Left lobe of liver (tissue), 2 donors: ENCODE measurements at regions not wholly inside any gene's neighbourhood (a gene's known extent, or its start where the extent isn't known, plus 50 kb on each side); places are given as distances from the start of the nearest gene placed in this dataset.

Experiments
- ATAC-seq: fragments of 200-7000 bp; cut with Tn5 transposase; one replicate; pipeline ENCODE4 v1.9.1; 2020; ENCODE audit warnings: mild to moderate bottlenecking, moderate library complexity
- DNase-seq: peaks from one replicate; pipeline ENCODE4 v3.0.0-alpha.2; 2020; ENCODE audit warnings: low spot score
- donor health status: DM: no; HTN: no; CAD: no; lungs with moderate emphysema.
- donor health status: DM: no; HTN: yes; CAD: no.

DNA sequence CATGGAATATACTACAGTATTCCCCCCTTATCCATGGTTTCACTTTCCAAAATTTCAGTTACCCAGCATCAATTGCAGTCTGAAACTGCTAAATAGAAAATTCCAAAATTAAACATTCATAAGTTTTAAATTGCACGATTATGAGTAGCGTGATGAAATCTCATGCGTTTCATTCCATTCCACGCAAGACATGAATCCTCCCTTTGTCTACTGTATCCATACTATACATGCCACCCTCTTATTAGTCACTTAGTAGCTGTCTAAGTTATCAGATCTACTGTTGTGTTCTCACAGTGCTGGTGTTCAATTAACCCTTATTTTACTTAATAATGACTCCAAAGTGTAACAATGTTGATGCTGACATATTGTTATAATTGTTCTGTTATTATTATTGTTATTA is 261.2 kb upstream of the NDST4 start:
- DNase-seq (no peak), ATAC-seq (no peak)

DNA sequence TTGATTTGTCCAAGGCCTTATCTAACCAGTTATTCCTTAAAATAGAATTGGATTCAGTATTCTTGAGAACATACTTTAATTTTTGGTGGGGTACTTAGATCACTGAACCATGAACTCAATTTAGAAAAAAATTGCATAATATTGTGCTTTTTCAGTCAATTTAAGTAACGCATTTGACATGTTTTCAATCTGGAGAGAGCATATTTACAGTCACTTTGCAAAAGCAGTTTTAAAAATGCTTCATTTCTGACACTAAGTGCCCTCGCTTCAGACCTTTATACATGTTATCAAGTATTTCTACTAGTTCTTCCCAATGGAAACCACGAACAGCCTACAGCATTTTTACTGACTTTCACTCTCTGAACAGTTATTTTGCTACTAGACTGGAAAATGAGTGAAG is 257.1 kb upstream of the NDST4 start:
- DNase-seq (no peak), ATAC-seq (no peak)

DNA sequence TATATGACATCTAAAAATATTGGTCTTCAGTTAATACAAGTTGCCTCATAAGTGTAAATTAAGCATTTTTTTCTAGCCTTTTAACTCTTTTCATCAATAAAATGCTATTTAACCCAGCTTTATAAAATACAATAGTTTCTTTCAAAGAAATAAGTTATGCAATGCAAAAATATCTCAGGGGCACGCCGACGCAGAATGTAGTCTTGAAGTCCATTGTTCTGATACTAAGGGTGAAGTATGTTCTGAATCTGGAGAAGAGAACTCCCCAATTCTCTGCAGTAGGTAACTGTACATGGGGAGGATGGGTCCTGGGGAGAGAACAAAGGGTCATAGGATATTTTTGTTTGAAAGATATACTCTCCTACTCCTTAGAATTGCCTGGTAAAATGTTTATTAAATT is 256.6 kb upstream of the NDST4 start:
- no peak for DNase-seq
- no peak for ATAC-seq

DNA sequence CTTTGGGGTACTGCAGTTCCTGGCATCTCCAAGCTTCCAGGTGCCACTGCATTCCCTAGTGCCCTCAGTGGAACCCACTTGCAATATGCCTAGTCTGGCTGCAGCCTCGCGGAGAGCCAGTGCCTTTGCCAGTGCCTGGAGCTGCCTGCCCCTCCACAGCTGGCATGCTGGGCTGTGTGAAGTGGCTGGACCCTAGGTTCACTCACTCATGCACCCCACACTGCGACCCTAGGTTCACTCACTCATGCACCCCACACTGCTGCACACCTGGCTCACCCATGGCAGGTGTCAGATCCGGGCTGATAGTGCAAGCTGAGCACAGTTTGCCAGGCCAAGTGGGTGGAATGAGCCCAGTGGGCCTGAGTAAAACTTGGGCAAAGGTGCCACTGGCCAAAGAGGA is 253.0 kb upstream of the NDST4 start:
- DNase-seq (no peak), ATAC-seq (no peak)

DNA sequence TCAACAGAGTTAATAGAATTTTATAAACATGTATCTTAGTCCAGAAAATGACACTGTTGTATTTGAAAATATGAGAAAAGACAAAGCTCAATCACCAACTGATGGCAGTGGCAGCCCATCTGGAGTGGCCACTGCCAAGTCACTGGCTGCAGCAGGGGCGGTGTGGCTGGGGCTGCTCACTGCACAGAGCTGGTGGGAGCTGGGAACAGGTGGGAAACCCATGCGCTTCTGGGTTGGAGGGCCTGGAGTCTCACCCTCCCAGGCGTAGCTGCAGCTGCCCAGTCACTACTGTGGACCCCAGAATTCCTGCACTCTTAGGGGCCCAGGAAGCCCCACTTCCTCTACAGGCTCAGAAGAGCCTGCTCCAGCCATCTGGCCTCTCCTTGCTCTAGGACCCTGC is 251.8 kb upstream of the NDST4 start:
- DNase-seq (no peak), ATAC-seq (no peak)

DNA sequence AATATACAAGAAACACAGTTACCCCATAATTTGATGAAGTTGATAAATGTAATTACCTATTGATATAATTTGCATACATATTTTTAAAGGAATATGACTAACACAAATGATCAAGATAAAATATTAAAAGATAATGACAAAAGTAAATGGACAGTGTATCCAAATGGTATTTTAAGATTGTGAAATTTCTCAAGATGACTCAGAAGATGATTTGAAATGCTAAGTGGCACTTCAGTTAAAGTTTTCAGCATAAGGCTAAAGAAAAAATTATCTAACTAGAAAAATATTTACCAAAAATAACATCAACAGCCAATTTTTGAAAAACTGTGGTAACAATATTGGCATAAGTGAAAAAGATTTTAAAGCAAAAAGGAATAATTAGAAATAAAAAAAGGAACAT is 248.4 kb upstream of the NDST4 start:
- ATAC-seq = no peak
- DNase-seq = no peak

DNA sequence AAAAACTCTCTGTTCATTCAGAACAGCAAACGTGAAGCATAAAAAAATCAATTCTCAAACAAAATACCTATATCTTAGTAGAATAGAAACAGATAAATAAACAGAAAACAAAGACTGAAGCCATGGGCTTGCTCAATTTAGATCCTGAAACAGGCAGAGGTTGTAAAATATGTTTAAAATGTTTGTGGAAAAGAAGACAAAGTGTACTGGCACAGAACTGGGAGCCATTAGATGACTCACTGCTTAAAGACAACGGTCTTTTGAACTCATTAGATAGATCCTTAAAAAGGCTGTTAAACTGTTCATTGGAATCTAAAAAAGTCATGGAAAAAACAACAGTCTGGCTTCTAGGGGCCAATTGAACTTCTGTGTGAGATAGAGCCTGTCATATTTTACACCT is 247.0 kb upstream of the NDST4 start:
- DNase-seq = no peak
- ATAC-seq = no peak

DNA sequence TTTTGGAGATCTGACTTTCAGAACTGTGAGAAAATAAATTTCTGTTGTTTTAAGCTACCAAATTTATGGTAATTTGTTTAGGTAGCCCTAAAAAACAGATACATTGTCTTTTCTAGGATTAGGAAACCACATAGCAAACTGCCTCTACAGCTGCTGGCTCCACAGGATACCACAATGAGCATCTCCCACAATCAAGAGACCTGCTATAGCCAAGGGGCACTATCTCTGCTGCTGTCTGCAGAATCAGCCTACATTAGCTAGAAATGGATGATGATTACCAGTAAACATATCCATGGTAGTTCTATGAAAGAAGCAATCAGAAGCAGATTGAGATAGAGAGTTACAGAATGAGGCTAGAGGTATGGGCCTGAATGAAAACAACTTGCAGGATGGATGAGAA is 244.4 kb upstream of the NDST4 start:
- ATAC-seq = no peak
- DNase-seq = no peak

DNA sequence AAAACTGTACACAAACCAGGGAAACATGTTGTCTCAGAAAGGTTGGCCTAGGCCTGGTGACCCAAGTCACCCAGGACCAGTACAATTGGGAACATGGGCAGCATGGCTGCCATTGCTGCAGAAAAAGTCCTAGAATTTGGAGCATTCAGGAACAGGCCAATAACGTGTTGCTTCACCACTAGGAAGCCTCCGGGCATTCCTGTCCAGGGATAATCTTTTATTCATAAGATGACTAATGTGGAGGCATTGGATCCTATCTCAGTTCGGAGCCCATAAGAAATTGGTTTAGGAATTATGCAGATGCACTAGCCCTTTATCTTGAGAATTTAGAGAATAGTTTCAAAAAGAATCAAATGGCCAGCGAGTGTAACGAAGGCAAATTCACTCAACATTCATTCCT is 242.8 kb upstream of the NDST4 start:
- DNase-seq = no peak
- ATAC-seq = no peak

DNA sequence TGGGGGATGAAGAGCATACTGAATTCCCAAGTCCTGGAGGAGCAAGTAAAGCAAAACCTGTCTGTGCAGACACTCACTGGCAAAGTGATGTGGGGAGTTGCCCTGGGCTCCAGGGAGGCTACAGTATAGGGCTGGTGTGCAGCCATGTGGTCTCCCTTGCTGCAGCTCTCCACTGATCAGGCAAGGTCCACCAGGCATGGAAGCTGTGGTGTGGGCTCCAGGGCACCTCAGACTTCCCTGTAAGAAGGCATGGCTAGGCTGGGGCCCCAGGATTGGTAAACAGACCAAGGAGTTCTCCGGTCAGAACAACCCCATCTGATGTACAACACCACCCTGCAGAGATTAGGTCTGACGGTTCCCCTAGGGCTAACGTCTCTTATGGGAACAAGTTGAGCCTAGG is 241.9 kb upstream of the NDST4 start:
- DNase-seq = no peak

DNA sequence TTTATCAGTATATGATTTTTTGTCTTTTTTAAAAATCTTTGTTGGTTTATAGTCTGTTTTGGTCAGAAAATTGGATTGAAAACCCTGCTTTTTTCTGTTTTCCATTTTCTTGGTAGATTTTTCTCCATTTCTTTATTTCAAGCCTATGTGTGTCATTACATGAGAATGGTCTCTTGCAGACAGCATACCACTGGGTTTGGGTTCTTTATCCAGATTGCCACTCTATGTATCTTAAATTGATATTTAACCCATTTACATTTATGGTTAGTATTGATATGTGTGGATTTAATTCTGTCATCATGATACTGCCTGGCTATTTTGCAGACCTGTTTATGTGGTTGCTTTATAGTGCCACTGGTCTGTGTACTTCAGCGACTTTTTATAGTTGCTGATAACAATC is 239.9 kb upstream of the NDST4 start:
- ATAC-seq (no peak), DNase-seq (no peak)

More for the DNA sequence above, 241.9 kb upstream of the NDST4 start:
- ATAC-seq = no peak

DNA sequence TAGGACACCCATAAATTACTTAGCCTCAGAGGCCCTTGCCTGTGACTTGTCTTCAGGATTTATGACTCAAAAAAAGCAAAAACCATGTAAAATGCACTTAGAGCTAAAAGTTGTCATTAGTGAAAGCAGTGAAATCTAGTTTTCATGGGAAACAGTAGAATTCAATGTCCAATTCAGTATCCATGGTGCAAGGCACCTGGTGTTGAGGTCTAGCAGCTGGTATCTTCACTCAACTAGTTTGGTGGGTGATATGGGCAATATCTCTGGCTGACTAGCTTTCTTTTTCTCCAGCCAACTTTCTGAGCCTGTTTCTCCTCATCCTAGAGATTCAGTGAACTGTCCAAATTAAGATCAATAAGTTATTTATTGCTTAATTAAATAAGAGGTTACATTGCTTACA is 229.8 kb upstream of the NDST4 start:
- ATAC-seq (no peak), DNase-seq (no peak)

DNA sequence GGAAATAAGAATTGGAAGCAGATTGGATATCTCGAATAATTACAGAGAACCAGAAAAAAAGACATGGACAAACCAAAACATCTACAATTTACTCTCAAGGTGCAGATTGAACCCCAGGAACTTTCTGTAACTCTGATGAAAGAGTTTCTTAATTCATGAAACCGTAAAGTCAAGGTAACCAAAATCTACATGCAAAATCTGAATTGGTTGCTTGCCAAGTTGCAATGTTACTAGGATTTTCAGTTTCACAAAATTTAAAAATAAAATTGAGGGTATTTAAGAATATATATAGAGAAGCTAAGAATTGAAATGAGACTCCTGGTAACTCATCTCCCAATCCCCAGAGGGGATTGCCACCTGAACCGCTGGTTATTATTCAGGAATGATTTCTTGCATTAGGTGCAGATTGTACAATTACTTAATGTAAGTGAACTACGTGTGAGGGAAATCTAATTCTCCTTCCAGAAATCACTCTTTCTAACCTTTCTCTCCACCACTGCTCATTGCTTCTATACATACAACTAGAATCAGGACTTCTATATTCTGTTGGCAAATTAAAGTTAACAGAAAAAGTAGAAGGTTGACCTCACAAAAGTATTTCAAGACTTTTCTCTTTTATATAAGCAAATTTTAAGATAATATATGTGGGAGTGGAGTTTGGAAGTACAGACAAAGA is 221.5 kb upstream of the NDST4 start:
- no peak for ATAC-seq

DNA sequence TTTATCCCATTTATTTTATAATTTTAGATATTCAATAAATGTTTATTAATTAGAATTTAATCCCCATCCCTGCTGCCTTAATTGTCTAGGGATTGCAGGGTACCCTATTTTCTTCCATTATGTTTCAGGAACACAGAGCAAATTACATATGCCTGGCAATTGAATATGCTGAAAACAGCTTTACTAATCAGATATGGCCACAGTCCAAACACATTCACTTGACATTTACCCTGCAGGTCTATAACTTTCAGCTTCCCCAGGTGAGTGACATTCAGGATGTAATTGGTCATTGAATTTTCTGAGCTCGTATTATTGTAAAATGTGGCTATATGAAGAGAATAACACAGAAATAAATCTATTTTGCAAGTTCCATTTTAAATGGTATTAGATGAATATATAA is 218.7 kb upstream of the NDST4 start:
- no peak for DNase-seq
- no peak for ATAC-seq

More for the DNA sequence above, 221.5 kb upstream of the NDST4 start:
- no peak for DNase-seq

DNA sequence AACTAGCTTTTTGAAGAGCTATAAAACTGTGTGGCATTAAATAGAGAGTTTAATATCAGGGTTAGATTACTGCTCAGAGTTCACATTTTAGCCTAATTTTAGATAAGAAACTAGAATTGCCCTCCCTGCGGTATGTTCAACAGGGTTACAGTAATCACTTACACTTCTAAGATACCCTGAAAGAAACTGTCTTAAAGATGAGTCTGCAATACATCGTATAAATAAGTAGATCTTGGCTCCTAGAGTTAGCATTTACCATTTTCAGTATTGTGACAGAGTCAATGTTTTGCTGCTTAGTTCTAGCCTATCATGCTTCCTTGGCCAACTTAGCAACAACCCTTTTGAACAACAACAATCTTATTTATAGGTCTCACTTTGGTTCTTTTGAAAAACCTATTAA is 217.8 kb upstream of the NDST4 start:
- DNase-seq = no peak

DNA sequence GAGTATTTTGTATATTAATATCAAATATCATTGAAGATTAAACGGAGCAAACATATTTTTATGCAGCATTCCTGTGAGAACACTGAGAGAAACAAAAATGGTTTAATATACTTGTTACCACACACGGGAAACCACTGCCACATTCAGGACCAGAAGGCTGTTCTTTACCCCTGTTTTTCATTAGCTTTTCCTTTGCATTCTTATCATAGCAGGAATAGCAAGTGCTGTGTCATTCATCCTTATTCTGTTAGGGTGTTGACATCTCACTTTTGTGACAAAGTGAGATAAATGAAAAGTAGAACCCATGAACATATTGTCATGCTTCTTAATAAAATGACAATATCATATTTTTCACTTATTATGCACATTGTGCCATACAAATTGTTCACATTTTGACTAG is 212.4 kb upstream of the NDST4 start:
- no peak for DNase-seq
- no peak for ATAC-seq

More for the DNA sequence above, 217.8 kb upstream of the NDST4 start:
- ATAC-seq = no peak

DNA sequence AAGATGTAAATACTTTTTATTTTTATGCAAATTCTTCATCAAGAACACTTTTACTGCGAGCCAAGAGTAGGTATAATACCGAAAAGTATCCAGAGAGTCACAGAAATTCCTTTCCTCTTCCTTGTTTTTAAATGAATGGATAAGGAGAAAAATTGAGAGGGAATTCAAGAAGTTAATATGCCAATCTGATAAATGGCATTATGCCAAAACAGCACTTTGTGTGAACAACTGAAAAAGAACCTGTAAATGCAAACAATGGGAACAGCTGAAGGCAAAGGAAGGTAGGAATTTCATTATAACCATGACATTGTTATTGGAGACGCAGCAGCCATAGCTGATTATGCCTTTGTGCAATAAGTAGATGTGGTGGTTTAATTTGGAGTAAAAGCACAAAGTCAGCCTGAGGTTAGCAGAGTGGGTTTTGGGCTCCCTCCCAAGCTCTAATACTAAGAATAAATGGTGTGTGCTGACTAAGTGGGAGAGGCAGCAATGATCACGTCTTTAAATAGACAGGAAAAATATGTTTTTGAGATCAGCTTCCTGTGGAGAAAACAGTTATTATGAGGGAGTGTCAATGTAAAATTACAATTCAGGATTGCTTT is 209.8 kb upstream of the NDST4 start:
- DNase-seq (no peak), ATAC-seq (no peak)

DNA sequence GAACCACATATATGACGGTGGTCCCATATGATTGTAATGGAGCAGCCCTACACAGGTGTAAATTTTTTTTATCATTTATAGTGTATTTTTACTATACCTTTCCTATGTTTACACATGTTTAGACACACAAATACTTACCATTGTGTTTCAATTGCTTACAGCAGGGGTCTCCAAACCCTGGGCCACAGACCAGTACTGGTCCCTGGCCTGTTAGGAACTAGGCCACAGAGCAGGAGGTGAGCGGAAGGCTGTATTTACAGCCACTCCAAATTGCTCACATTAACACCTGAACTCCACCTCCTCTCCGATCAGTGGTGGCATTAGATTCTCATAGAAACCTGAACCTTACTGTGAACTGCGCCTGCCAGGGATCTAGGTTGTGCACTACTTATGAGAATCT is 201.8 kb upstream of the NDST4 start:
- DNase-seq = no peak
- ATAC-seq = no peak

DNA sequence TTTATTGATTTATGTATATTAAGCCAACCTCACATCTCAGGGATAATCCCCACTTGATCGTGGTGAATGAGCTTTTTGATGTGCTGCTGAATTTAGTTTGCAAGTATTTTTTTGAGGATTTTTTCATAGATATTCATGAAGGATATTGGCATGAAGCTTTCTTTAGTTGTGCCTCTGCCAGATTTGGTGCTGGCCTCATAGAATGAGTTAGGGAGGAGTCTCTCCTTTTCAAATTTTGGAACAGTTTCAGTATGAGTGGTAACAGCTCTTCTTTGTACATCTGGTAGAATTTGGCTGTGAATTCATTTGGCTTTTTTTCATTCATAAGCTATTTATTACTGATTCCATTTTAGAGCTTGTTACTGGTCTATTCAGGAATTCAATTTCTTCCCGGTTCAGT is 197.2 kb upstream of the NDST4 start:
- DNase-seq = no peak
- ATAC-seq = no peak

DNA sequence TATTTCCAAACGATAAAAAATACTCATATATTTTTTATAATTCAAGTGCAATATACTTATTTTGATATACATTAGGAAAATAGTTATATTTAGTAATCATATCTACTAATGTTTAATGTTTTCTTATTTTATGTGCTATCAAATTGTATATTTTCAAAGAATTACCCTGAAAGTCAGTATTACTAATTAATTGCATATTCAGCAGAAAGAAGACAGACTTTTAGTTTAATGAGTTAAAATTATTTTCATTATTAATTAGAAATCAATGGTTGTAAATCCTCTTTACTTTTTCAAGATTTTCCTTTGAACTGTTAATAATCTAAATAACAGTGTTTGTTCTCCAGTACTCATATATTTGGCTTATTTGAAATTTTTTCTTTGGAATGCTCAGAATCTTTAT is 181.3 kb upstream of the NDST4 start:
- DNase-seq (no peak), ATAC-seq (no peak)

DNA sequence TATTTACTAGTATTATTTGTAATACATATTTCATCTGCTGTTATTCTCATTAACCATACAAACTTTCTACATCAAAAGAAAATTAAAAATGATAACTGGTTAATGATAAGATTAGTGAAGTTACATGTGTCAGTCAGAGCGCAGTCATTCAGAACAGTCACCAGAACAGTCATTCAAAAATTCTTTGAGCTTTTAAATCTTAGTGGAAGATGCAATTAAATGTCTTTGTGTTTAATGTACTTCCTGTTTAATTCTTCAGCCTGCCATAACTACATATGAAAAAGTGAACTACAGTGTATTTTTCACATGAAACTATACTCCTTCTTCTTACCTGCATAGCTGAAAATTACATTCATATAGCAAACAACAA is 179.7 kb upstream of the NDST4 start:
- ATAC-seq (no peak), DNase-seq (no peak)

DNA sequence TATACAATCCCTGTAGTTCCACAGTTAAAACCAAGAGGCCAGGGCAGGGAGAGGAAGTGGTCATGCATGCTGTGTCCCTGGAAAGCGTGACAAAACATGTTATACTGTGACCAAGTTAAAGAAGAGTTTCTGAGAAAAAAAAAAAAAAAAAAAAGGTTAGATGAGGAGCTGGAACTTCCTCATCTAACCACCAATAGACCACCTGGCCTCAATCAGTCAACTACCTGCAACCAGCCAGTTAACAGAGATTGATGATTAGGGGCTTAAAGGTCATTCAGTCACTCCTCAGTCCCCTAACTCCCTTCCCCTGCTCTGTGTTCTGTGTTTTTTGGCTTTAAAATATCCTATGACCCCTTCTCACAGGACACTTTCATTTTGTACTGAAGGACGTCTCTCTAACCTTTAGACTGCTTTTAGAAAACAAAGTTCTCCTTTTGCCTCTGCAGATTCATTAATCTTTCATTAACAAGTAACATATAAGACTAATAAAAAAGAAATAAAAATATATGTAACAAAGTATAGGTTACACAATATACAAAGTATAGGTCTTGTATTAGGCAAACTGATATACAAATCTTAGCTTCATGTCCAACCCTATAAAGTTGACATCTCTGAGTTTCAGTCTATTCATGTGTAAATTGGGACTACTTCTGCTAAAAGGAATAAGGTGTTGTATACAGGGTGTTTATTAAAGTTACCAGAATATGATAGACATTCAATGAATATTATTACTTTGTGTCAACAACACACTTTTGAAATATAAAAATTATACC is 179.1 kb upstream of the NDST4 start:
- DNase-seq (no peak), ATAC-seq (no peak)

DNA sequence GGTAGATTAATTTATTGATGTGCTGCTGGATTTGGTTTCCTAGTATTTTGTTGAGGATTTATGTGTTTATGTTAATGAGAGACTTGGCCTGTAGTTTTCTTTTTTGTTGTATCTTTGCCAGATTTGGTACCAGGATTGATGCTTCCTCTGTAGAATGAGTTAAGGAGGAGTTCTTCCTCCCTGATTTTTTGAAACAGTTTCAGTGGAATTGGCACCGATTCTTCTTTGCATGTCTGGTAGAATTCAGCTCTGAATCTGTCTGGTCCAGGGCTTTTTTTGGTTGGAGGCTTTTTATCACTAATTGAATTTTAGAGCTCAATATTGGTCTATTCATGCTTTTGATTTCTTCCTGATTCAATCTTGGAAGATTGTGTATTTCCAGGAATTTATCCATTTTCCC is 174.0 kb upstream of the NDST4 start:
- no peak for DNase-seq
- ATAC-seq = no peak
